ENCODE measurements at regions not wholly inside any gene's neighbourhood (a gene's known extent, or its start where the extent isn't known, plus 50 kb on each side); places are given as distances from the start of the nearest gene placed in this dataset.

- Histone ChIP-seq H3K36me3 (no peaks in the 10 kb centered on the region), H3K9me3 (peaks cover 3% of the 10 kb centered on the region), H3K27ac (no peak overlapping the region), H3K27me3 (replicated peaks; ENCODE audit: insufficient read depth) (no peaks in the 10 kb centered on the region), H3K4me3 (no peak overlapping the region), H3K4me1 (ENCODE audit: control insufficient read depth in 1 of 2, low read depth in 2 of 2) (peaks cover 4 to 22% of the 10 kb centered on the region in 2 donors)
- no peak for TF ChIP-seq CTCF (IDR thresholded peaks at IDR 0.05)
- DNase-seq (ENCODE audit: low spot score) (no peak), ATAC-seq (ENCODE audit: insufficient number of reproducible peaks, low FRiP score, low read depth) (no peak)
Measured at GRCh38 chr6:169038691-169039090, 215.0 kb downstream of the THBS2 start.

DNA sequence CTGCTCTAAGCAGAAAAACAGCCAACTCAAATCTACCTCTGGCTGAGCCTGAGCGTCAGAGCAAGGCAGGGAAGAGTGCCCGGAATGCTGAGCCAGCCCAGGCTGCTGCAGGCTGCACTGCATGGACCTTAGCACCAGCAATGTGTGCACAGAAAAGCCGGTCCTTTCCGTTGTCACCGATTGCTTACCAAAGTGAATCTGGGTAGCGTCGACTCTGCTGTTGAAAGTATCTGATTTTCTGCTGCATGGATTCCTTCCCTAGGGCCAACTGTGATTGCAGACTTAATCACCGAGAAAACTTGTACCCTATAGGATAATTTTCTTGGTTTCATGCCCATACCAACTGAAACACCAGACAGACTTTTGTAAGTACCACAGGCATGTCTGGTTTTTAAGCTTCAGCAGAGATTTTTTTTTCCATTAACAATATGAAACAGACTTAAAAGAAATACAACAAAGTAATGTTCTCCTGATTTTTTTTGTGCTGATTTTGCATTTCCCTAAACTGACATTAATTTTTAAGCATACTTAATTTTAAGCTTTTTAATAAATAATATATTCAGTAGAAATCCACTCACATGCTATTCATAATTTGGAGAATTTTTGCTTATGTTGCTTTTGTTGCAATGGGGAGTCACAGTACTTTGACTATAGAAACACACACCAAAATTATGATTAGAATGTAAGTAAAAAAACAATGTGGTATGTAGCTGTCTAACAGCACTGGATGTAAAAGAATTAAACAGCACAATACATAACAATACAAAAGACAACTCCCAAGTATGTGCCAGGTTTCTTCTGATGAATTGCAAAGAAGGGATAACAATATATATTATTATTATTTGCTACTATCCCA is 218.0 kb downstream of the THBS2 start:
- peak overlapping the region; percentile 45 to 57 for H3K27ac ChIP-seq
- peak overlapping the region; percentile 57 for H3K4me3 ChIP-seq
- no peak for DNase-seq (ENCODE audit: low spot score)
- ATAC-seq (ENCODE audit: insufficient number of reproducible peaks, low FRiP score, low read depth): no peak
- peaks cover 3% of the 10 kb centered on the region for H3K9me3 ChIP-seq
- peaks cover 9 to 31% of the 10 kb centered on the region in 2 donors for H3K4me1 ChIP-seq (ENCODE audit: control insufficient read depth in 1 of 2, low read depth in 2 of 2)
- H3K36me3 ChIP-seq: no peaks in the 10 kb centered on the region
- TF ChIP-seq CTCF (IDR thresholded peaks at IDR 0.05): no peak
- H3K27me3 ChIP-seq (replicated peaks; ENCODE audit: insufficient read depth): no peaks in the 10 kb centered on the region

GRCh38 chr6:169034516-169035167 is 219.0 kb downstream of the THBS2 start:
- no peak for TF ChIP-seq CTCF (IDR thresholded peaks at IDR 0.05)
- Histone ChIP-seq H3K4me1 (ENCODE audit: control insufficient read depth in 1 of 2, low read depth in 2 of 2) (peaks cover 9 to 41% of the 10 kb centered on the region in 2 donors), H3K9me3 (peaks cover 3% of the 10 kb centered on the region), H3K36me3 (no peaks in the 10 kb centered on the region), H3K27ac (peak overlapping the region; percentile 45 to 57), H3K27me3 (replicated peaks; ENCODE audit: insufficient read depth) (no peaks in the 10 kb centered on the region), H3K4me3 (peak overlapping the region; percentile 57)
- peak; percentile 28 for ATAC-seq (ENCODE audit: insufficient number of reproducible peaks, low FRiP score, low read depth)
- no peak for DNase-seq (ENCODE audit: low spot score)

DNA sequence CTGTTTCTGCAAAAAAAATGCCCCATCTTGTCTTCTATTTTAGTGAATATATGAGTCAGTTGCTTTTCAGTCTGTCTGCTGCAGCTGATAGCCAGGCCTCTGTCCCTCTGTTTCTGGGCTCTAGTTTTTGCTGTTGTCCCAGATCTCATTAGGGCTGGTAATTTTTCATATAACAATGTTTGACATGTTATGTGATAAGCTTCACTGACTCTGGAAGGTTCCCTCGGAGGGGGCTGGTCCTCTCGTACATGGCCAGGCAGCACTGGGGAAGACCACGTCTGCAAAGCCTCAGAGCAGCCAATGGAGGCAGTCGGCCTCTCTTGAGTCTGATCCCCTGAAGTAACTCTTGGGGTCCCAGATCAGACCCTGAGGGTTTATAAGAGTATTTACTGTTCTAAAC is 223.8 kb downstream of the THBS2 start:
- H3K4me1 ChIP-seq (ENCODE audit: control insufficient read depth in 1 of 2, low read depth in 2 of 2): peaks cover 7 to 38% of the 10 kb centered on the region in 2 donors
- peak overlapping the region; percentile 40 to 71 for H3K27ac ChIP-seq
- ATAC-seq (ENCODE audit: insufficient number of reproducible peaks, low FRiP score, low read depth) (no peak), DNase-seq (ENCODE audit: low spot score) (no peak)
- H3K36me3 ChIP-seq: no peaks in the 10 kb centered on the region
- H3K4me3 ChIP-seq: no peak overlapping the region
- no peaks in the 10 kb centered on the region for H3K9me3 ChIP-seq
- no peaks in the 10 kb centered on the region for H3K27me3 ChIP-seq (replicated peaks; ENCODE audit: insufficient read depth)
- no peak for TF ChIP-seq CTCF (IDR thresholded peaks at IDR 0.05)

- peaks cover 5 to 30% of the 10 kb centered on the region in 2 donors for H3K4me1 ChIP-seq (ENCODE audit: control insufficient read depth in 1 of 2, low read depth in 2 of 2)
- H3K27me3 ChIP-seq (replicated peaks; ENCODE audit: insufficient read depth): no peaks in the 10 kb centered on the region
- no peak overlapping the region for H3K4me3 ChIP-seq
- no peak for TF ChIP-seq CTCF (IDR thresholded peaks at IDR 0.05)
- no peak for ATAC-seq (ENCODE audit: insufficient number of reproducible peaks, low FRiP score, low read depth)
- H3K27ac ChIP-seq: no peak overlapping the region
- no peaks in the 10 kb centered on the region for H3K9me3 ChIP-seq
- DNase-seq (ENCODE audit: low spot score): no peak
- H3K36me3 ChIP-seq: no peaks in the 10 kb centered on the region
Measured at GRCh38 chr6:169028343-169028742, 225.3 kb downstream of the THBS2 start.

All from thoracic aorta (tissue), 2 donors.